Spleen (tissue), 11 donors: ENCODE measurements at regions not wholly inside any gene's neighbourhood (a gene's known extent, or its start where the extent isn't known, plus 50 kb on each side); places are given as distances from the start of the nearest gene placed in this dataset.
"Not testable (repeated sequence)": the region's sequence is repeated elsewhere in the genome, so short reads cannot be mapped to it uniquely, and the experiment has no call there.

Source experiments
- DNase-seq: peaks from one replicate; pipeline ENCODE4 v3.0.0-alpha.2; 2020
- H3K27ac ChIP-seq, 8 donors: fragments of 200-600 bp; sonication (generic) in 7 of 8; 1 replicate in 4 of 8; 2 replicates in 4 of 8; pipeline versions ENCODE4 v1.5.0 to v1.8.0; 2016 to 2021; ENCODE audit warnings: inconsistent platforms in 4 of 8, mild to moderate bottlenecking in 4 of 8, moderate library complexity in 1 of 8
- H3K27me3 ChIP-seq, 7 donors: fragments of 200-600 bp; sonication (generic) in 6 of 7; replicated peaks in 1 of 7; 1 replicate in 4 of 7; 2 replicates in 3 of 7; pipeline versions ENCODE4 v1.5.0 to v1.8.0; 2016 to 2021; ENCODE audit warnings: inconsistent platforms in 3 of 7, mild to moderate bottlenecking in 1 of 7
- H3K36me3 ChIP-seq, 6 donors: fragments of 200-600 bp; sonication (generic) in 5 of 6; 1 replicate in 4 of 6; 2 replicates in 2 of 6; pipeline versions ENCODE4 v1.5.0 to v1.8.0; 2016 to 2021; ENCODE audit warnings: inconsistent platforms in 2 of 6
- H3K4me1 ChIP-seq, 6 donors: fragments of 200-600 bp; sonication (generic) in 5 of 6; 1 replicate in 3 of 6; 2 replicates in 3 of 6; pipeline versions ENCODE4 v1.5.0 to v1.8.0; 2016 to 2021; ENCODE audit warnings: inconsistent platforms in 3 of 6
- H3K4me3 ChIP-seq, 8 donors: fragments of 200-600 bp; sonication (generic) in 7 of 8; 1 replicate in 4 of 8; 2 replicates in 4 of 8; pipeline versions ENCODE4 v1.5.0 to v1.8.0; 2016 to 2021; ENCODE audit warnings: inconsistent platforms in 4 of 8, mild to moderate bottlenecking in 4 of 8, moderate library complexity in 2 of 8
- H3K9me3 ChIP-seq, 8 donors: fragments of 200-600 bp; sonication (generic) in 7 of 8; 1 replicate in 4 of 8; 2 replicates in 4 of 8; pipeline versions ENCODE4 v1.5.0 to v1.8.0; 2016 to 2021; ENCODE audit warnings: inconsistent platforms in 4 of 8
- POLR2A ChIP-seq, 3 donors: fragments of 450-650 bp; IDR thresholded peaks; one replicate each; pipeline ENCODE4 v1.5.1; 2017; ENCODE audit warnings: antibody characterized with exemption in 3 of 3, mild to moderate bottlenecking in 1 of 3
- POLR2AphosphoS5 ChIP-seq, 3 donors: sonication (generic); formaldehyde crosslinking; IDR thresholded peaks; one replicate each; pipeline ENCODE4 v1.5.1; 2017; ENCODE audit warnings: antibody characterized with exemption in 3 of 3
- WGBS, 5 donors: extraction: QIAGEN DNeasy Blood & Tissue Kit in 3 of 5; methylation state at CpG; one replicate each; pipeline versions ENCODE4 v1.1.5 to v1.1.7; 2013 to 2018; 5-methylcytosine and 5-hydroxymethylcytosine counted together
- intact Hi-C: fragments of 100-400 bp; cut with DNase I; formaldehyde crosslinking; loops from one replicate; pipeline ENCODE4 v1.15.0; 2023; ENCODE audit warnings: low total_unique reads
- TF ChIP-seq, protein P1 (sequence below), 11 experiments: fragments of 200-600 bp in 7 of 11; fragments of 450-650 bp in 4 of 11; sonication (generic) in 4 of 11; IDR thresholded peaks in 8 of 11; conservative IDR thresholded peaks in 3 of 11; 1 replicate in 7 of 11; 2 replicates in 4 of 11; pipeline versions ENCODE4 v1.4.0 to v1.8.0; 2016 to 2021; ENCODE audit warnings: antibody characterized with exemption in 11 of 11, inconsistent platforms in 4 of 11, mild to moderate bottlenecking in 1 of 11
- donor health status: healthy with polysubstance abuse.
- donor health status: DM: no; HTN: no; CAD: no; lungs with moderate emphysema.
- donor health status: DM: no; HTN: no; CAD: no.
- donor health status: Bipolar disorder and iron deficiency.
- donor health status: healthy.
- donor health status: DM: no; HTN: no; CAD: no.
- donor health status: DM: yes; HTN: yes; CAD: no.

DNA sequence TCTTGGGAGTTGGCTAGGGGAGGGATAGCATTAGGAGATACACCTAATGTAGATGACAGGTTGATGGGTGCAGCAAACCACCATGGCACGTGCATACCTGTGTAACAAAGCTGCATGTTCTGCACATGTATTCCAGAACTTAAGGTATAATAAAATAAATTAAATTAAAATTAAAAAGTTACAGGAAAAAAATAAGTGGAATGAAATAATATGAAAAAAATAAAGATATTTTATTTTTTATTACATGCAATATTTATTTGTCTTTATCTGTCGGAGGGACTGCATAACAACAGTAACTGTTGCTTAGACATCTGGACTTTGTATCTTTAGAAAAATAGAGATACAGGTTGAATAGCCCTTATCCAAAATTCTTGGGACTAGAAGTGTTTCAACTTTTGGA is 597.4 kb upstream of the CCDC179 start:
- Histone ChIP-seq H3K27me3 (no peaks in the 10 kb centered on the region), H3K36me3 (no peaks in the 10 kb centered on the region), H3K9me3 (peaks cover 0 to 6% (median 0%) of the 10 kb centered on the region in 8 donors), H3K4me1 (no peaks in the 10 kb centered on the region), H3K27ac (no peak overlapping the region), H3K4me3 (no peak overlapping the region)
- intact Hi-C loops = no loop called here
- 85 to 95% (median 89%) methylated on average over 2 of the region's 2 CpGs for WGBS, 5 donors
- TF ChIP-seq, protein P1, sequence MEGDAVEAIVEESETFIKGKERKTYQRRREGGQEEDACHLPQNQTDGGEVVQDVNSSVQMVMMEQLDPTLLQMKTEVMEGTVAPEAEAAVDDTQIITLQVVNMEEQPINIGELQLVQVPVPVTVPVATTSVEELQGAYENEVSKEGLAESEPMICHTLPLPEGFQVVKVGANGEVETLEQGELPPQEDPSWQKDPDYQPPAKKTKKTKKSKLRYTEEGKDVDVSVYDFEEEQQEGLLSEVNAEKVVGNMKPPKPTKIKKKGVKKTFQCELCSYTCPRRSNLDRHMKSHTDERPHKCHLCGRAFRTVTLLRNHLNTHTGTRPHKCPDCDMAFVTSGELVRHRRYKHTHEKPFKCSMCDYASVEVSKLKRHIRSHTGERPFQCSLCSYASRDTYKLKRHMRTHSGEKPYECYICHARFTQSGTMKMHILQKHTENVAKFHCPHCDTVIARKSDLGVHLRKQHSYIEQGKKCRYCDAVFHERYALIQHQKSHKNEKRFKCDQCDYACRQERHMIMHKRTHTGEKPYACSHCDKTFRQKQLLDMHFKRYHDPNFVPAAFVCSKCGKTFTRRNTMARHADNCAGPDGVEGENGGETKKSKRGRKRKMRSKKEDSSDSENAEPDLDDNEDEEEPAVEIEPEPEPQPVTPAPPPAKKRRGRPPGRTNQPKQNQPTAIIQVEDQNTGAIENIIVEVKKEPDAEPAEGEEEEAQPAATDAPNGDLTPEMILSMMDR (IDR thresholded peaks at IDR 0.05 in 8 of 11, conservative IDR thresholded peaks at IDR 0.05 in 3 of 11) = no peak
- TF ChIP-seq POLR2AphosphoS5 (IDR thresholded peaks at IDR 0.05) = no peak
- TF ChIP-seq POLR2A (IDR thresholded peaks at IDR 0.05) = no peak
- no peak for DNase-seq

DNA sequence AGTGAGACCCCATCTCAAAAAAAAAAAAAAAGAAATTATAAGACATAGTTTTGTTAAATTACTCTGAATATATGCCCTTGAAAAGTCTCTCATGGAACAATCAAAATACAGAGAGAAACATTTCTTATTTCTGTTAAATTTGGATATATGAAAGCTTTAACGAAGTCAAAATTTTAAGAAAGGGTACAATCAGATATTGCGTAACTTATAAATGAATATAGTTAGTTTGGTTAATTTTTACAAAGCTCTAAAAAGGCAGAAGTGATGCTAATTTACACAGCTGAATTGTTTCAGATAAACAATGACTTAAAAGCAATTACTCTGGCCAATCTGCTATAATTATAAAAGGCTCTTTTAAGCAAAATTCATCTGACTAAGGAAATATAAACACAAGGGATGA is 611.6 kb upstream of the CCDC179 start:
- no peaks in the 10 kb centered on the region for H3K4me1 ChIP-seq
- DNase-seq = no peak
- H3K4me3 ChIP-seq = no peak overlapping the region
- no peaks in the 10 kb centered on the region for H3K27me3 ChIP-seq
- H3K36me3 ChIP-seq = no peaks in the 10 kb centered on the region
- TF ChIP-seq, protein P1 (IDR thresholded peaks at IDR 0.05 in 8 of 11, conservative IDR thresholded peaks at IDR 0.05 in 3 of 11) = no peak
- no peaks in the 10 kb centered on the region for H3K9me3 ChIP-seq
- no peak overlapping the region for H3K27ac ChIP-seq
- 83 to 91% (median 86%) methylated on average over 2 of the region's 2 CpGs for WGBS, 5 donors
- intact Hi-C loops = no loop called here

DNA sequence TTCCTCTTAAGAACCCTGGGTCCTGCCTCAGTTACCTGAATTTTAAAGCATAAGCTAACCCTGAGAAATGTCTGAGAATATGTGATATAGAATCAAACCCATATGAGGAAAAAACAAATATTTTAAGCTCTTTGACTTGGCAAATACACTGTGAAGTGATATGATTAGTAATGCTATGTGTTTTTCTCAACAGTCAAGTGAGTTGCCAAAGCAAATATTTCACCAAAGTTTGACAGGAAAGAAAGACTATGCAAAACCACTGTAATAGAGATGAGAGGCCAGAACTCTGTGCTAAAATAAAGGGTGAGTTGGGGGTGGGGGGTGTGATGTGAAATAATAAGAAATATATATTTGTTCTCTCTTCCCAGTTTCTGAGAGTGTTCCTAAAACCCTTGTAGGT is 613.5 kb upstream of the CCDC179 start:
- TF ChIP-seq, protein P1 (IDR thresholded peaks at IDR 0.05 in 8 of 11, conservative IDR thresholded peaks at IDR 0.05 in 3 of 11) = no peak
- TF ChIP-seq POLR2A (IDR thresholded peaks at IDR 0.05) (no peak), POLR2AphosphoS5 (IDR thresholded peaks at IDR 0.05) (no peak)
- no peaks in the 10 kb centered on the region for H3K4me1 ChIP-seq
- intact Hi-C loops = no loop called here
- H3K9me3 ChIP-seq = no peaks in the 10 kb centered on the region
- DNase-seq = no peak
- H3K27ac ChIP-seq = no peak overlapping the region
- no peak overlapping the region for H3K4me3 ChIP-seq
- no peaks in the 10 kb centered on the region for H3K36me3 ChIP-seq
- no peaks in the 10 kb centered on the region for H3K27me3 ChIP-seq

DNA sequence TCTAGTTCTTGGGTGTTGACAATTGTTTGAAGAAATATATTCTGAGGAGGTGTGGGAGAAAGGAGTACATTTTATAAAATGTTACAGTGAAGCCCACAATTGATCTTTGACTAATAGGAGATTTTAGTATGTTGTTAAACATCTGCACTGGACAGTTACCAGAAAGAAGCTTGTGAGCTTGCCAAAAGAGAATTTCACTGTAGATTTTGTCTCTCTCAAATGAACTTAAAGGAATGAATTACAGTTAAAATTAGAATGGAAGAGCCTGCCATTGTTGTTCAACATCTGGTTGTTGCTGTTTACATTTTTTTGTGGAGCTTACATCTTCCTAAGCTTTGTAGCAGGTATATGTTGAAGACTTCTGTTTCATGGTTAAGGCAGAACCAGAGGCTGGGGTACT is 620.5 kb upstream of the CCDC179 start:
- H3K27me3 ChIP-seq = no peaks in the 10 kb centered on the region
- no peak for DNase-seq
- intact Hi-C loops = no loop called here
- no peaks in the 10 kb centered on the region for H3K36me3 ChIP-seq
- H3K27ac ChIP-seq = no peak overlapping the region
- H3K4me3 ChIP-seq = no peak overlapping the region
- H3K4me1 ChIP-seq = no peaks in the 10 kb centered on the region
- peaks cover 0 to 18% (median 3%) of the 10 kb centered on the region in 8 donors for H3K9me3 ChIP-seq
- TF ChIP-seq POLR2A (IDR thresholded peaks at IDR 0.05) = no peak
- no peak for TF ChIP-seq POLR2AphosphoS5 (IDR thresholded peaks at IDR 0.05)
- TF ChIP-seq, protein P1 (IDR thresholded peaks at IDR 0.05 in 8 of 11, conservative IDR thresholded peaks at IDR 0.05 in 3 of 11) = no peak

DNA sequence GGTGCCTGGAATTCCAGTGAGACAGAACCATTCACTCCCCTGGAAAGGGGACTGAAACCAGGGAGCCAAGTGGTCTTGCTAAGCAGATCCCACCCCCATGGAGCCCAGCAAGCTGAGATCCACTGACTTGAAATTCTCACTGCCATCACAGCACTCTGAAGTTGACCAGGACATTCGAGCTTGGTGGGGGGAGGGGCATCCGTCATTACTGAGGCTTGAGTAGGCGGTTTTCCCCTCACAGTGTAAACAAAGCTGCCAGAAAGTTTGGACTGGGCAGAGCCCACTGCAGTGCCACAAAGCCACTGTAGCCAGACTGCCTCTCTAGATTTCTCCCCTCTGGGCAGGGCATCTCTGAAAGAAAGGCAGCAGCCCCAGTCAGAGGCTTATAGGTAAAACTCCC is 623.9 kb upstream of the CCDC179 start:
- H3K4me3 ChIP-seq, H3K27me3 ChIP-seq, H3K36me3 ChIP-seq, intact Hi-C loops, DNase-seq, H3K4me1 ChIP-seq, H3K27ac ChIP-seq: not testable (repeated sequence)
- WGBS, 5 donors = 25 to 71% (median 47%) methylated on average over 1 to 3 of the region's 3 CpGs
- peaks cover 0 to 46% (median 23%) of the 10 kb centered on the region in 8 donors for H3K9me3 ChIP-seq

DNA sequence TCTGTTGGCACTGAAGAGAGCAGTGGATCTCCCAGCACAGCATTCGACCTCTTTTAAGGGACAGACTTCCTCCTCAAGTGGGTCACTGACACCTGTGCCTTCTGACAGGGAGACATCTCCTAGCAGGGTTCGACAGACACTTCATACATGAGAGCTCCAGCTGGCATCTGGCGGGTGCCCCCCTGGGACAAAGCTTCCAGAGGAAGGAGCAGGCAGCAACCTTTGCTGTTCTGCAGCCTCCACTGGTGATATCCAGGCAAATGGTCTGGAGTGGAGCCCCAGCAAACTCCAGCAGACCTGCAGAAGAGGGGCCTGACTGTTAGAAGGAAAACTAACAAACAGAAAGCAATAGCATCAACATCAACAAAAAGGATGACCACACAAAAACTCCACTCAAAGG is 624.3 kb upstream of the CCDC179 start:
- H3K4me3 ChIP-seq, H3K36me3 ChIP-seq, H3K27ac ChIP-seq, H3K27me3 ChIP-seq, intact Hi-C loops, H3K4me1 ChIP-seq, DNase-seq: not testable (repeated sequence)
- 61 to 77% (median 69%) methylated on average over 3 of the region's 3 CpGs for WGBS, 5 donors
- peaks cover 0 to 46% (median 23%) of the 10 kb centered on the region in 8 donors for H3K9me3 ChIP-seq
